ENCODE measurements at regions not wholly inside any gene's neighbourhood (a gene's known extent, or its start where the extent isn't known, plus 50 kb on each side); places are given as distances from the start of the nearest gene placed in this dataset.

- no CpG with 5 or more reads among the region's 4 CpGs for WGBS, 2 experiments (ENCODE audit: extremely low coverage in 2 of 2, insufficient read length in 1 of 2)
- POLR2A ChIA-PET (ENCODE audit: unreplicated experiment), result interaction anchor here (0.6 kb wide), 1 partner anchor 8 kb away, joined by 3 read pairs; no protein-coding TSS in a partner anchor
- intact Hi-C loops (cut with micrococcal nuclease), result no loop called here
- H3K9ac ChIP-seq (ENCODE audit: low read depth, low read length), result no peak overlapping the region
- TF ChIP-seq MAZ (IDR thresholded peaks at IDR 0.05; ENCODE audit: borderline replicate concordance, low read depth, low read length), result no peak
- no peak for TF ChIP-seq CEBPB (IDR thresholded peaks at IDR 0.05; ENCODE audit: low read depth, low read length)
- TF ChIP-seq MAFK (IDR thresholded peaks at IDR 0.05; ENCODE audit: low read depth, low read length), result no peak
- no peak for TF ChIP-seq RCOR1 (IDR thresholded peaks at IDR 0.05; ENCODE audit: insufficient replicate concordance, low read length)
- no peak for TF ChIP-seq BHLHE40 (IDR thresholded peaks at IDR 0.05; ENCODE audit: low read depth, low read length)
- no peak for TF ChIP-seq CHD1 (IDR thresholded peaks at IDR 0.05; ENCODE audit: low read depth, low read length)
- TF ChIP-seq ELK1 (IDR thresholded peaks at IDR 0.05; ENCODE audit: borderline replicate concordance, low read depth, low read length), result no peak
- H4K20me1 ChIP-seq (ENCODE audit: insufficient read depth, low read length), result no peaks in the 10 kb centered on the region
- H2BK5ac ChIP-seq (ENCODE audit: low read depth, low read length, poor library complexity, severe bottlenecking), result peak overlapping the region; percentile 12
- H3K27ac ChIP-seq (ENCODE audit: insufficient read depth, low read length), result no peak overlapping the region
- H2AK9ac ChIP-seq (replicated peaks; ENCODE audit: low read depth, low read length, poor library complexity), result no peak overlapping the region
- peak overlapping the region; percentile 75 for H2AFZ ChIP-seq (replicated peaks; ENCODE audit: low read length, poor library complexity)
- H3K4me2 ChIP-seq (ENCODE audit: low read depth, low read length), result no peak overlapping the region; the same call in 1 of the 2 replicates
- peak overlapping the region; percentile 57; the same call in 1 of the 2 replicates for H3K18ac ChIP-seq (ENCODE audit: low read depth, low read length)
- peak overlapping the region; percentile 86 for H3K14ac ChIP-seq (replicated peaks; ENCODE audit: low read depth, low read length)
- no peaks in the 10 kb centered on the region for H3K79me1 ChIP-seq (ENCODE audit: low read depth in 1 of 2, low read length in 2 of 2)
- peak overlapping the region; percentile 67 for H4K91ac ChIP-seq (ENCODE audit: insufficient read depth, low read depth, low read length)
- peak overlapping the region; percentile 89; the same call in 2 of the 3 replicates for H2BK15ac ChIP-seq (ENCODE audit: low read depth, low read length)
- peak overlapping the region; percentile 89 for H2BK120ac ChIP-seq (ENCODE audit: low read depth, low read length)
- peaks cover 5% of the 10 kb centered on the region for H3K4me1 ChIP-seq (ENCODE audit: control insufficient read depth, insufficient read depth, low read length)
- in situ Hi-C loops (cut with MboI; ENCODE audit: low sequenced_read_pairs), result no loop called here
- H3K9me1 ChIP-seq (ENCODE audit: insufficient read depth, low read length), result peaks cover 3% of the 10 kb centered on the region
- no TSS peak for BruUV-seq (replicated peaks)
- no peak overlapping the region for H3K4me3 ChIP-seq (ENCODE audit: insufficient read depth, low read depth, low read length)
- H4K8ac ChIP-seq (ENCODE audit: low read depth in 2 of 2, low read length in 2 of 2), result peak overlapping the region; percentile 54 to 60; a peak in 3 of 4 replicates
- DNase-seq, result peak; percentile 49
- H3K56ac ChIP-seq (ENCODE audit: extremely low read depth, insufficient read depth, low read length), result no peak overlapping the region
- CTCF ChIA-PET, result interaction anchor here (1.4 kb wide), 1 partner anchor 9 kb away, joined by 4 read pairs; no protein-coding TSS in a partner anchor
- peak; percentile 40 for ATAC-seq (ENCODE audit: low read depth)
- H3K23ac ChIP-seq (ENCODE audit: low read depth, low read length), result peak overlapping the region; percentile 81
- no peaks in the 10 kb centered on the region for H3K27me3 ChIP-seq (ENCODE audit: control insufficient read depth, insufficient read depth, low read length)
- H3K4ac ChIP-seq (ENCODE audit: low read depth, low read length), result peak overlapping the region; percentile 68
- no peaks in the 10 kb centered on the region for H3K9me3 ChIP-seq (ENCODE audit: control insufficient read depth, insufficient read depth, low read length)
- peak overlapping the region; percentile 42 for H2AK5ac ChIP-seq (ENCODE audit: low read depth, low read length)
- no peaks in the 10 kb centered on the region for H3K36me3 ChIP-seq (ENCODE audit: control insufficient read depth, insufficient read depth, low read length)
- peak overlapping the region; percentile 97 for H2BK20ac ChIP-seq (ENCODE audit: low read depth, low read length)
- dilution Hi-C loops (cut with HindIII; ENCODE audit: low sequenced_read_pairs, unreplicated experiment), result no loop called here
- no peak overlapping the region for H4K5ac ChIP-seq (ENCODE audit: low read depth, low read length)
These were observed 80.7 kb upstream of the PTPRK start for GRCh38 chr6:128601060-128601459.
